Astrocyte (in vitro differentiated cells and primary cell): ENCODE measurements at regions not wholly inside any gene's neighbourhood (a gene's known extent, or its start where the extent isn't known, plus 50 kb on each side); places are given as distances from the start of the nearest gene placed in this dataset.

Source experiments
- CTCF ChIP-seq: IDR thresholded peaks from 2 replicates; pipeline ENCODE4 v1.5.1; 2011; ENCODE audit warnings: low read depth, mild to moderate bottlenecking, inconsistent platforms, low read length, moderate library complexity; ENCODE audit not compliant: insufficient read depth
- EZH2 ChIP-seq: IDR thresholded peaks from 2 replicates; pipeline ENCODE4 v1.6.1; 2012; ENCODE audit warnings: mild to moderate bottlenecking, low read length, inconsistent platforms; ENCODE audit not compliant: insufficient read depth

DNA sequence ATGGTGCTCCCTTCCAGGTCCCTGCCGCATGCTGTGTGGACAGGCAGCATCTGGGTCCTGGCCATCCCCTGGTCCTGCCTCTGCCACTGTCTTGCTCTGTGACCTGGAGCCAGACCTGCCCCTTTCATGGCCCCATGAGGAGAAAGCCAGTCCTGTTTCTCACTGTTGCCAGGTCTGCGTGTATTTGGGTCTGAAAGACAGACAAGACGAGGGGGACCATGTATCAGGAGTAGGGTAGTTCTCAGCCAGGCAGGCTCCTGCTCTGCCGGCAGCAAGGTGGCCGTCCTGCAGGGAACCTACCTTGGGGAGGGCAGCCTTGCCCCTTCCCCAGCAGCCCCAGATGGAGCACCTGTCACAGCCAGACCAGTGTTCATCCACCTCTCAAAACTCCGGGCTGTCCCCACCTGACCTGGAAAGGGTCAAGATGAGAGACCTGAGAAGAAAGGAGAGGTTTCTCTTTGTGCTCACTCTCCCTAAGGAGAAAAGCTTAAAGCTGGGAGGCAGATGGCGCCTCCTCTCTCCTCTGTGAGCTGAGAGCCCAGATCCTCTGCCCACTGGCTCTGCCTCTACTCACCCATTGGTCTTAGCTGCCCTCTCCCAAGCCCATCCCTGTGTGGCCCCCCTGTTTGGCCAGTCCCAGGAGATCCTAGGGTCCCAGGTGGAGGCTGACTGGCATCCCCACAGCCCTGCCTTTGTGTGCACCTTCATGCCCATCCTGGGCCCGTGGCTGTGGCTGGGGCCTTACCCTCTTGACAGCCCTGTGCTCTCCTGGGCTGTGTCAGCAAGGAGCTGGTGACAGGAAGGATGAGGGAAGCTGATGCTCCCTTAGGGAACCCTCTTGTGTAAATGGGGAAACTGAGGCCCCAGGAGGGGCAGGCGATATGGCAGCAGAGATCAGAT is 116.1 kb upstream of the PCBD1 start:
- no peak for TF ChIP-seq CTCF
- no peak for TF ChIP-seq EZH2
